ENCODE measurements at regions not wholly inside any gene's neighbourhood (a gene's known extent, or its start where the extent isn't known, plus 50 kb on each side); places are given as distances from the start of the nearest gene placed in this dataset.
"Not testable (repeated sequence)": the region's sequence is repeated elsewhere in the genome, so short reads cannot be mapped to it uniquely, and the experiment has no call there.

GRCh38 chr22:48939441-48940265 is 888.0 kb downstream of the BRD1 start:
- no peak for DNase-seq

GRCh38 chr22:48938741-48939140 is 888.9 kb downstream of the BRD1 start:
- no peak for DNase-seq

GRCh38 chr22:48937032-48937639 is 890.5 kb downstream of the BRD1 start:
- DNase-seq: no peak

GRCh38 chr22:48936391-48936790 is 891.3 kb downstream of the BRD1 start:
- DNase-seq: no peak

- DNase-seq: no peak
Measured at GRCh38 chr22:48934446-48934845, 893.2 kb downstream of the BRD1 start.

- no peak for DNase-seq
Measured at GRCh38 chr22:48931452-48931851, 896.2 kb downstream of the BRD1 start.

GRCh38 chr22:48929276-48929790 is 898.3 kb downstream of the BRD1 start:
- no peak for DNase-seq

GRCh38 chr22:48927591-48927990 is 900.1 kb downstream of the BRD1 start:
- DNase-seq: no peak

GRCh38 chr22:48926643-48927042 is 901.0 kb downstream of the BRD1 start:
- DNase-seq: no peak

GRCh38 chr22:48926136-48926535 is 901.5 kb downstream of the BRD1 start:
- no peak for DNase-seq

- DNase-seq: no peak
Measured at GRCh38 chr22:48925450-48925849, 902.2 kb downstream of the BRD1 start.

- DNase-seq: no peak
Measured at GRCh38 chr22:48923996-48924395, 903.7 kb downstream of the BRD1 start.

GRCh38 chr22:48923165-48923865 is 904.4 kb downstream of the BRD1 start:
- DNase-seq: peak in 1 of 56 donors; percentile 12

GRCh38 chr22:48921411-48921903 is 906.2 kb downstream of the BRD1 start:
- DNase-seq: peak in 45 of 56 donors; percentile 32 to 90 (median 71)

- peak in 29 of 56 donors; percentile 20 to 81 (median 64) for DNase-seq
Measured at GRCh38 chr22:48920776-48921241, 906.9 kb downstream of the BRD1 start.

- DNase-seq: no peak
Measured at GRCh38 chr22:48919851-48920589, 907.7 kb downstream of the BRD1 start.

- DNase-seq: peak in 19 of 56 donors; percentile 23 to 62 (median 48)
Measured at GRCh38 chr22:48919187-48919590, 908.5 kb downstream of the BRD1 start.

- DNase-seq: peak in 1 of 56 donors; percentile 62
Measured at GRCh38 chr22:48918585-48919186, 909.0 kb downstream of the BRD1 start.

- peak in 2 of 56 donors; percentile 34 to 55 for DNase-seq
Measured at GRCh38 chr22:48912356-48913066, 915.2 kb downstream of the BRD1 start.

- not testable (repeated sequence) for DNase-seq
Measured at GRCh38 chr22:48911647-48912046, 916.0 kb downstream of the BRD1 start.
